ENCODE measurements at regions not wholly inside any gene's neighbourhood (a gene's known extent, or its start where the extent isn't known, plus 50 kb on each side); places are given as distances from the start of the nearest gene placed in this dataset.
A peak's percentile ranks its signal among the peaks of the same experiment; 100 is the strongest.
"Not testable (repeated sequence)": the region's sequence is repeated elsewhere in the genome, so short reads cannot be mapped to it uniquely, and the experiment has no call there.

DNA sequence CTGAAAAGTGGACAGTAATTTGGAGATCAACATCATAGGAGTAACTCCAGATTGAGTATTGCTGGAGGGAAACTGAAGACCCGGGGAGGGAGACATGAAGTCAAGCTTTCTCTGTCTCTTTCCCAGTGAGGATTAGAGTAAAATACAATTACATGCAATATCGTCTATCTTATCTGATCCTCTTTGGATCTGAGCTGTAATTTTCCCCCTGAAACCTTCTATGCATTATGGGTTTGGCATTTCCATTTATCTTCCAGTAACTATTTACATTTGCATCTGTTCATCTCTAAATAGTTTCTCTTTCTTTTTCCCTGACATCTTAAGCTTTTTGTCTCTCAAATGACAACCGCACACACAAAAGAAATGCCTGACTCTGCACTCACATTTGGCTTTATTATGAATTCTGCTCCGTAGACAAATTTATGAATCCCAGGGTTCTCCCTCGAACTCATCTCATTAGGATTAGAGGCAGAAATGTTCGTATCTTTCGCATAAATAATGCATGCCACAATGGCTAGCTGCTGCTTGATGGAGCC is 113.1 kb downstream of the SPP2 start:
- no peak for DNase-seq (ENCODE audit: low read depth)

DNA sequence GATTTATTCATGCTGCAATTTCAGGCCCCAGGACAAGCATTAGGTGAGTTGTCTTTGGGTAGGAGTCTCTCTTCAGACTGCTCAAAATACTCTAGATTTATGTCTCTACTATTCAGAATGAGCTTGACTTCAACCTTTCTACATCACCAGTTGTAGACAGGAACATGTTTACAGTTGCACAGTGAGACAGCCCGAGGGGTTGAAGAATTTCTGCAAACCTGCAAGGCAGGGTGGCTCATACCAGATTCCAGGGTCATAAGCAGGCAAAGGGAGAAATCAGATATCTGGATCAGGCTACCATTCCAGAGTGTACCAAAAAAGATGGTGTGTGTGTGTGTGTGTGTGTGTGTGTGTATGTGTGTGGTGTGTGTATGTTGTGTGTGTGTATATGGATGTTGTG is 112.4 kb downstream of the SPP2 start:
- no peak for DNase-seq (ENCODE audit: low read depth)

DNA sequence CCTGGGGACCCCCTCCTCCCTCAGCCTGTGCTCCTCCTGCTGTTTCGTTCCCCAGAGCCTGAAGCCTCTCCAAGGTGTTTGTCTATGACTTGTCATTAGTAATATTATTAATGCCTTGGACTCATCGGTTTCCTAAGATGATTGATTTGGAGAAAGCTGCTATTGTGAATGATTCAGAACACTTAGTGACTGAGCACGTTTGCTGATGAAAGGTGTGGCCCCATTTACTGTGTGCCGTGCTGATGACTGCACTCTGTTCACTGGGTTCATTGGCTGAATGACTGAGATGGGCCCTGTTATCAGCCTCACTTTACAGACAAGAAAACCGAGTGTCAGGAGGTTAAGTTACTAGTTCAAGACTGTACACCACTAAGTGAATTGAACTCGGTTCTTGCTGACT is 111.4 kb downstream of the SPP2 start:
- DNase-seq (ENCODE audit: low read depth): no peak

DNA sequence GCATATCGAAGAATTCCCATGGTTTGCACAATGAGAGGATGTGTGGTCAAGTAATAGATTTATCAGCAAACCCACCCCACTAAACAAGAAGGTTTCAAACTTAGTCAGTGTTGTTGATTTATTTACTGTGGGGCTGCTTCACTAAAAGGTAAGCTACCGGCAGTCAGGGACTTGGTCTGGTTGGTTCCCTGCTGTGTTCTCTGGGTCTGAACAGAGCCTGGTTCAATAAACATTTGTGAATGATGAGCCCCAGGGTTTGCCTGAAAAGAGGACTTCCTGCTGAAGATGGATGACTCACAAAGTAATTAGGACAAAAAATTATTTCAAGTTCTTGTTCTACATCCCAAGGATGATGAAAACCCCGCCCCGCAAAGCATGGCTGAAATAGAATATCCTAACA is 108.3 kb downstream of the SPP2 start:
- peak; percentile 68 for DNase-seq (ENCODE audit: low read depth)

DNA sequence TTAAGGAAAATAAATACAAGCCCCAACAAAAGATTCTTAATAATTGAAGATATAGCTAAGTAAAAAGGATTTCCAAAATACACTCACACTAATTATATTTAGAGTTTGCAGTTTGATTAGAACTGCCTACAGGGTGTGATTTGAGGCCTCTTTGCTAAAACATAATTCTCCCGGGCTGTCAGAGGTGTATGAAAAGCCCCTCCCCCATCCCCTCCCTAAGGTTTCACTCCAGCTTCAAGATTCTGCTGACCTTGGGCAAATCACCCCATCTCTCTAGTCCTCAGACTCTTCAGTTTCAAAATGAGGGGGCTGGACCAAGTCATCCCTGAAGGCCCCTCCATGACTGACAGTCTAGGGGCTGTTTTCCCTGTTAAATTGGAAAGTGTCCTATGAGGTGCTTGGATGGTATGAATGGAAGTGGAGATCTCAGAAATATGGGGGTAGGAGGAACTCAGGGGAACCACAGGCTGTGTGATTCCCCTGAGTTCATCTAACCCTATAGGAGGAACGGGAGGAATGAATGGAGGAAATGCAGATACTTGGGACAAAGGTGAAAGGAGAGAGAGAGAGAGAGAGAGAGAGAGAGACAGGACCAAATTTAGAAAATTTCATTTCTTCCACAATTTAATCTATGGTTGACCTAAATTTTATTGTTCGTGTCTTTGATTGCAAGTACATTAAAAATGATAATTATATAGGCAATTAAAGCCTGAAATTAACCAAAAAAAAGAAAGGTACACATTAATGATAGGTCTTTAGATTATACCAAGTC is 107.5 kb downstream of the SPP2 start:
- no peak for DNase-seq (ENCODE audit: low read depth)

- DNase-seq (ENCODE audit: low read depth): no peak
These were observed 105.8 kb downstream of the SPP2 start for GRCh38 chr2:234156326-234156725.

- not testable (repeated sequence) for DNase-seq (ENCODE audit: low read depth)
These were observed 102.3 kb downstream of the SPP2 start for GRCh38 chr2:234152835-234153234.

- DNase-seq (ENCODE audit: low read depth): no peak
These were observed 96.9 kb downstream of the SPP2 start for GRCh38 chr2:234147335-234147861.

- peak; percentile 98 for DNase-seq (ENCODE audit: low read depth)
These were observed 95.8 kb downstream of the SPP2 start for GRCh38 chr2:234146087-234146826.

- no peak for DNase-seq (ENCODE audit: low read depth)
These were observed 95.0 kb downstream of the SPP2 start for GRCh38 chr2:234145511-234145910.

DNA sequence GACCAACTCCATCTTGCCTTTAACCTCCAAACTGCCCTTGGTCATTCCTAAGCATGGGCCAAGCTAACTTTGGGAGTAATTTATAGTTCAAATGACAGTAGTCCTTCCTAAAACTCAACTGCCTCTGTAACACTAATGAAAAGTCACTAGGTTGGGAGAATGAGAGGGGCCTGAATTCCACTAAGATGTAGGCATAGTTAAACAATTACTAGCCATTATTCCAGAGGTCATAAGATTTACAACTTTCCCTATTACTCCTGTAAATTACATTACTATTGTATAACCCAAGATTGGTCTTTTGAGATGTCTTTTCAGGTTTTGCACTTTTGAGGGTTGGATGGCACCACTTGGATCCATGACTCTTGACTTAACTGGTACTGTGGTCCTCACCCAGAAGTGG is 94.6 kb downstream of the SPP2 start:
- no peak for DNase-seq (ENCODE audit: low read depth)

DNA sequence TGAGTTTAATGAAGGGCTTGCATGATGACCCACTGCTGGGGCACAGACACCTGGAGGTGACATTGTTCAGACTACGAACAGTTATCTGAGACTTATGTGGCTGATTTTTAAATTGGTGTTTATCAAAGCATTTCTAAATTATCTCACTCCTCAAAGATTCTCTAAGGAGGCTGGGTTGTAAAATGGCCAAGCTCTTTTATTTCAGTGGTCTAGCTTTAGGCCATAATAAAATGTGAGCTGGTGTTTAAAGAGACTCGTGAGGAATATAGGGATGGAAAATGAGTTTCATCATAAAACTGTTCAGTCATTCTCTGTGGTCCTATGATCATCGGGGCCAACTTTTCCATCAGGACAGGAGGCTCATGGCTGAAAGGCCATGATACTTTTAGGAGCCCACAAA is 93.4 kb downstream of the SPP2 start:
- DNase-seq (ENCODE audit: low read depth): no peak

- peak; percentile 32 for DNase-seq (ENCODE audit: low read depth)
These were observed 92.0 kb downstream of the SPP2 start for GRCh38 chr2:234142530-234142929.

DNA sequence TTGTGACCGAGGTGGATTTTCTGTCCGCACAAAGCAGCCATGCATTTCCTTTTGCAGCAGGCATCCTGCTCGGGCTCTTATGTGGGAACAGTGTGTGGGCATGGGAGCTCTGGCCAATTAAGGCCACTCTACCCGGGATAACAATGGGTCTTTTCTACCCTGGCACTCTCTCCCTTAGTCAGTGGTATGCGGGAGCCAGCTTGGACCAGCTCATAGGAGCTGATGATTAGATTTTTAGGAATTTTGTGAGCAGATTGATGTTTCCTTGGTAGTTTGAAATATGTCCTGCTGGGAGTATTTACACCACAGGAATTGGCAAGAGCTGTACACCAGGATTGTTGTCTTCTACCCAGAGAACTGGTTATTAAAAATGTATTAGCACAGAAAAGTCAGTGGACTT is 89.3 kb downstream of the SPP2 start:
- peak; percentile 80 for DNase-seq (ENCODE audit: low read depth)

- DNase-seq (ENCODE audit: low read depth): no peak
These were observed 88.3 kb downstream of the SPP2 start for GRCh38 chr2:234138836-234139235.

GRCh38 chr2:234137400-234138014 is 87.0 kb downstream of the SPP2 start:
- peak; percentile 92 for DNase-seq (ENCODE audit: low read depth)

DNA sequence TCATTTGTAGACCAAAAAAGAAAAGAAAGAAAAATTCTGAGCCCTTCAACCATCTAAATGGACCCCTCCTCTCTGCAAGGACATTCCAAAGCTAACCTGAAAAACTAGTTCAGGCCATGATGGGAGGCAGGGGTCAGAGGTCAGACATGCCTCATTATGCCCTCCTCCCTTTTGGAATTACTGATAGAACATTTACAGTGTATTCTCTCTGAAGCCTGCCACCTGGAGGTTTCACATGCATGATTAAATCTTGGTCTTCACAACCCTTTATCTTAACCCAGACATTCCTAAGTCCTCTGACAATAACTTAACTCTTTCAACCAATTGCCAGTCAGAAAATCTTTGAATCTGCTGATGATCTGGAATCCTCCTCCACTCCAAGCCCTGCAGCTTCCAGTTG is 86.0 kb downstream of the SPP2 start:
- peak; percentile 44 for DNase-seq (ENCODE audit: low read depth)

- DNase-seq (ENCODE audit: low read depth): peak; percentile 89
These were observed 85.3 kb downstream of the SPP2 start for GRCh38 chr2:234135750-234136221.

- DNase-seq (ENCODE audit: low read depth): no peak
These were observed 84.0 kb downstream of the SPP2 start for GRCh38 chr2:234134496-234134895.

DNA sequence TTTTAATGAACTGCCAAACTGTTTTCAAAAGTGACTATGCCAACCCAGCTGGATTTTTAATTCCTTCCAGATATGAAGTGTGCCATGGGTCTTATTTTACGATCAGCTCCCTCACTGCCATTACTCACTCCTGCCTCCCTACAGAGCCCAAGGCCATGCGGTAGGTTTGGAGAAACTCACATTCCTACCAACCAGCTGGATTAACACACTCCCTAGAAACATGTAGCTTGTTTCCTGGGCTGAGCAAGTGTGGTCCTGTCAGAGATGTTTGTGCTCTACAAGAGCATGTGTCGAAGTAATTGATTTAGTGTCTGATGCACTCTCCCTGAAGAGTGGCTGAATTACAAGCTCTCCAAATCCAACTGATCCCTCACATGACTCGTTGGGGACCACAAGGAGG is 82.5 kb downstream of the SPP2 start:
- no peak for DNase-seq (ENCODE audit: low read depth)

DNA sequence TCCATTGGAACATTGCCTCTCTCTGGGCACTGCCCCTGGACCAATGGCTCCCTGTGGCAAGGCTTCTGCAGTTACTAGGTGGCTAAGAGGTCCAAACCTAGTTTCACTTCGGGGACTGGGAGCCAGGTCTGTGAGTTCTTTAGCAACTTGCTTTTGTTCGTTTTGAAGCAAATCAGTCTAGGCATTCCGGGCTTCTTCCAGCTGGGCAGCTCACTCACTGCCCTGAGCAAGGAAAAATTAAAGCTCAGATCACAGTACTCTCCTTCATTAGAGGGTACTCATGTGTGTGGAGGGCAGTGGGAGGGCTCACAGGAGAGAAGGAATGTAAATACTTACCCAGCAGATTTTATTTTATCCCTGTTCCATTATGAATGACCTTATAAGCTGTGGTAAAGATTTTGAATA is 80.3 kb downstream of the SPP2 start:
- DNase-seq (ENCODE audit: low read depth): no peak

DNA sequence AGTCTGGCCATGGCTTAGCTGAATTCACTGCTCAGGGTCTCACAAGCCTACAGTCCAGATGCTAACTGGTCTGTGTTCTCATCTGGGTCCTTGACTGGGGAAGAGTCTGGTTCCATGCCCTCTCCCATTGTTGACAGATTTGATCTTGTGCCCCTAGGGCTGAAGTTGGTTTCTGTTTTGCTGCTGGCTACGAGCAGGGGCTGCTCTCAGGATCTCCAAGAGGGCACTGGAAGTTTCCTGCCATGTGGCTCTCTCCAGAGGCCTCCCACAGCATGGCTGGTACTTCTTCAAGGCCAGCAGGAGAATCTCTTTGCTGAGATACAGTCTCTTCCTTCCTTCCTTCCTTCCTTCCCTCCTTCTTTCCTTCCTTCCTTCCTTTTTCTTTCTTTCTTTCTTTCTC is 78.1 kb downstream of the SPP2 start:
- no peak for DNase-seq (ENCODE audit: low read depth)
